ENCODE measurements at regions not wholly inside any gene's neighbourhood (a gene's known extent, or its start where the extent isn't known, plus 50 kb on each side); places are given as distances from the start of the nearest gene placed in this dataset.

DNA sequence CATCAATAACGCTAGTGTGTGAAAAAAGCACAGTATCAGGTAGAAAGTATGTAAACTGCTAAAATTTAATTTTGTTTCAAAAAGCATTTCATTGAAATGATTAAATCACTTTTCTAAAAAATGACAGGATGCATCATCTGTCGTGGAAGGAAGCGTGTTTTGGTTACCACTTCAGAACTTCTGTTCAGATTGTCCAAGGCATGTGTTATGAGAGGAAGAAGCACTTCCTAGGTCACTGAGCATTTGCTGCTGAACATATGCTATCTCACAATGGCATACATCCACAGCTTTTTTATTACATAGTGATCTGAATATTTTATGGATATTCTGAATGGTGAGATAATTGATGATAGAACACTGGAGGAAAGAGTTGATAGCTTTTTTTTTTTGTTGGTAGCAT is 737.5 kb downstream of the SATB2 start:
- Histone ChIP-seq H3K27ac (ENCODE audit: insufficient read depth, low read depth, low read length) (no peak overlapping the region), H3K79me2 (ENCODE audit: control insufficient read depth, insufficient read depth, low read length) (no peaks in the 10 kb centered on the region), H3K36me3 (ENCODE audit: control insufficient read depth in 2 of 2, extremely low read depth in 1 of 2, insufficient read depth in 2 of 2, low read length in 2 of 2) (no peaks in the 10 kb centered on the region), H3K27me3 (ENCODE audit: control insufficient read depth in 2 of 2, insufficient read depth in 2 of 2, low read length in 2 of 2) (no peaks in the 10 kb centered on the region), H3K4me3 (replicated peaks in 1 of 3; ENCODE audit: insufficient read depth in 1 of 3, low read depth in 1 of 3, low read length in 3 of 3) (no peak overlapping the region), H4K20me1 (replicated peaks; ENCODE audit: control insufficient read depth, extremely low read depth, insufficient read depth, low read length) (no peaks in the 10 kb centered on the region), H2AFZ (ENCODE audit: low read depth, low read length) (no peak overlapping the region), H3K9me1 (replicated peaks; ENCODE audit: control insufficient read depth, extremely low read depth, insufficient read depth, low read length) (no peaks in the 10 kb centered on the region), H3K4me2 (ENCODE audit: insufficient read depth, low read length) (no peak overlapping the region), H3K4me1 (ENCODE audit: control insufficient read depth, extremely low read depth, insufficient read depth, low read length) (no peaks in the 10 kb centered on the region), H3K9me3 (replicated peaks; ENCODE audit: control insufficient read depth, insufficient read depth, low read length) (peaks cover 4% of the 10 kb centered on the region), H3K9ac (replicated peaks; ENCODE audit: extremely low read depth, insufficient read depth, low read length) (no peak overlapping the region)
- dilution Hi-C loops (cut with MboI; ENCODE audit: extremely low pct_ligation_motif_present, low sequenced_read_pairs): no loop called here
- CTCF ChIA-PET: no interaction called here
- intact Hi-C loops (cut with micrococcal nuclease): no loop called here
- POLR2A ChIA-PET: no interaction called here
- DNase-seq (ENCODE audit: low read depth, low spot score) (no peak), FAIRE-seq (no peak)
- no TSS peak for BruUV-seq (replicated peaks)
- TF ChIP-seq, protein P1, sequence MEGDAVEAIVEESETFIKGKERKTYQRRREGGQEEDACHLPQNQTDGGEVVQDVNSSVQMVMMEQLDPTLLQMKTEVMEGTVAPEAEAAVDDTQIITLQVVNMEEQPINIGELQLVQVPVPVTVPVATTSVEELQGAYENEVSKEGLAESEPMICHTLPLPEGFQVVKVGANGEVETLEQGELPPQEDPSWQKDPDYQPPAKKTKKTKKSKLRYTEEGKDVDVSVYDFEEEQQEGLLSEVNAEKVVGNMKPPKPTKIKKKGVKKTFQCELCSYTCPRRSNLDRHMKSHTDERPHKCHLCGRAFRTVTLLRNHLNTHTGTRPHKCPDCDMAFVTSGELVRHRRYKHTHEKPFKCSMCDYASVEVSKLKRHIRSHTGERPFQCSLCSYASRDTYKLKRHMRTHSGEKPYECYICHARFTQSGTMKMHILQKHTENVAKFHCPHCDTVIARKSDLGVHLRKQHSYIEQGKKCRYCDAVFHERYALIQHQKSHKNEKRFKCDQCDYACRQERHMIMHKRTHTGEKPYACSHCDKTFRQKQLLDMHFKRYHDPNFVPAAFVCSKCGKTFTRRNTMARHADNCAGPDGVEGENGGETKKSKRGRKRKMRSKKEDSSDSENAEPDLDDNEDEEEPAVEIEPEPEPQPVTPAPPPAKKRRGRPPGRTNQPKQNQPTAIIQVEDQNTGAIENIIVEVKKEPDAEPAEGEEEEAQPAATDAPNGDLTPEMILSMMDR (IDR thresholded peaks at IDR 0.05; ENCODE audit: extremely low read depth in 1 of 2, insufficient read depth in 1 of 2, low read depth in 1 of 2, low read length in 2 of 2): no peak
- no peak for TF ChIP-seq EZH2 (IDR thresholded peaks at IDR 0.05; ENCODE audit: borderline replicate concordance, low read depth, low read length, severe bottlenecking)
- no peak for TF ChIP-seq MAX (IDR thresholded peaks at IDR 0.05; ENCODE audit: insufficient read depth, insufficient read length)
- TF ChIP-seq GATA2 (IDR thresholded peaks at IDR 0.05; ENCODE audit: insufficient read depth, insufficient read length, low read depth, low read length): no peak
- no peak for TF ChIP-seq JUN (IDR thresholded peaks at IDR 0.05; ENCODE audit: borderline replicate concordance, insufficient read depth, insufficient read length, low read depth)
- no peak for TF ChIP-seq POLR2A (IDR thresholded peaks at IDR 0.05; ENCODE audit: low read depth, low read length)
- no peak for TF ChIP-seq POLR2AphosphoS5 (IDR thresholded peaks at IDR 0.05; ENCODE audit: insufficient read depth, low read depth, low read length)
- TF ChIP-seq MYC (IDR thresholded peaks at IDR 0.05; ENCODE audit: low read depth, low read length): no peak
